OCI-LY7 (cell line): ENCODE measurements at regions not wholly inside any gene's neighbourhood (a gene's known extent, or its start where the extent isn't known, plus 50 kb on each side); places are given as distances from the start of the nearest gene placed in this dataset.

Experiments used
- BruUV-seq: library from RNA; stranded (reverse); fragments of 400-500 nt; replicated peaks from 2 replicates; lab custom pipeline; 2021; lab: Mats Ljungman, UMichigan
- CTCF ChIA-PET: fragments of 300-600 bp; sonication (Branson Sonifier 250); formaldehyde crosslinking; loops from one replicate; lab custom pipeline; 2022; ENCODE audit warnings: antibody characterized with exemption; ENCODE audit not compliant: unreplicated experiment; lab: Charles Lee
- POLR2A ChIA-PET: fragments of 300-600 bp; sonication (Branson Sonifier 250); formaldehyde crosslinking; loops from one replicate; lab custom pipeline; 2022; ENCODE audit warnings: antibody characterized with exemption; lab: Charles Lee
- DNase-seq: peaks from one replicate; pipeline ENCODE4 v3.0.0-alpha.2; 2015; ENCODE audit warnings: low spot score
- H2AFZ ChIP-seq: fragments of 200-600 bp; sonication (generic), shearing (Covaris generic); 2 replicates; pipeline ENCODE4 v1.6.1; 2014; ENCODE audit warnings: mild to moderate bottlenecking, antibody characterized with exemption, low read length, moderate library complexity
- H3K27ac ChIP-seq: fragments of 200-600 bp; sonication (generic); 2 replicates; pipeline ENCODE4 v1.5.1; 2014; ENCODE audit warnings: mixed run types, low read depth, mild to moderate bottlenecking, moderate library complexity, low read length, inconsistent platforms; ENCODE audit not compliant: poor library complexity, severe bottlenecking
- H3K36me3 ChIP-seq: fragments of 200-600 bp; sonication (generic); 2 replicates; pipeline ENCODE4 v1.6.1; 2014; ENCODE audit warnings: mild to moderate bottlenecking, antibody characterized with exemption, low read length, moderate library complexity, mixed read lengths; ENCODE audit not compliant: insufficient read depth
- H3K4me1 ChIP-seq: fragments of 200-600 bp; sonication (generic); 2 replicates; pipeline ENCODE4 v1.5.1; 2014; ENCODE audit warnings: mild to moderate bottlenecking, low read length; ENCODE audit not compliant: insufficient read depth, poor library complexity, severe bottlenecking
- H3K4me2 ChIP-seq: fragments of 200-600 bp; sonication (generic); 2 replicates; pipeline ENCODE4 v1.6.1; 2014; ENCODE audit warnings: mild to moderate bottlenecking, low read length
- H3K4me3 ChIP-seq: fragments of 200-600 bp; sonication (generic); 2 replicates; pipeline ENCODE4 v1.5.1; 2014; ENCODE audit warnings: mild to moderate bottlenecking, low read depth, low read length; ENCODE audit not compliant: poor library complexity, severe bottlenecking
- H3K79me2 ChIP-seq: fragments of 200-600 bp; sonication (generic); 2 replicates; pipeline ENCODE4 v1.6.1; 2016; ENCODE audit warnings: low read depth, mild to moderate bottlenecking, low read length, moderate library complexity, mixed read lengths; ENCODE audit not compliant: insufficient read depth
- H3K9me2 ChIP-seq: fragments of 200-600 bp; sonication (generic); 2 replicates; pipeline ENCODE4 v1.6.1; 2016; ENCODE audit warnings: mild to moderate bottlenecking, low read length, mixed read lengths; ENCODE audit not compliant: insufficient read depth
- H3K9me3 ChIP-seq: fragments of 200-600 bp; sonication (generic); 2 replicates; pipeline ENCODE4 v1.6.1; 2014; ENCODE audit warnings: mild to moderate bottlenecking, mixed run types, low read length, mixed read lengths
- H4K20me1 ChIP-seq: fragments of 200-600 bp; sonication (generic); 2 replicates; pipeline ENCODE4 v1.6.1; 2014; ENCODE audit warnings: mild to moderate bottlenecking, antibody characterized with exemption, low read length, moderate library complexity, mixed read lengths; ENCODE audit not compliant: insufficient read depth
- EZH2phosphoT487 ChIP-seq: fragments of 200-600 bp; sonication (generic); IDR thresholded peaks from 2 replicates; pipeline ENCODE4 v1.6.1; 2018; ENCODE audit warnings: low read depth, borderline replicate concordance, mild to moderate bottlenecking, mixed run types, antibody characterized with exemption, low read length, moderate library complexity, mixed read lengths
- intact Hi-C: fragments of 100-400 bp; cut with micrococcal nuclease; formaldehyde crosslinking; loops from one replicate; pipeline ENCODE4 v1.10.0; 2022; ENCODE audit not compliant: unreplicated experiment
- TF ChIP-seq, protein P1 (sequence below): fragments of 200-600 bp; sonication (generic); conservative IDR thresholded peaks from 2 replicates; pipeline ENCODE4 v1.5.1; 2014; ENCODE audit warnings: mild to moderate bottlenecking, antibody characterized with exemption, low read length, moderate library complexity, mixed read lengths

- CTCF ChIA-PET: no interaction called here
Measured at GRCh38 chrX:15191830-15192229, 78.1 kb downstream of the ASB9 start.

GRCh38 chrX:15188039-15188438 is 81.8 kb downstream of the ASB9 start:
- intact Hi-C loops: no loop called here
- TF ChIP-seq, protein P1, sequence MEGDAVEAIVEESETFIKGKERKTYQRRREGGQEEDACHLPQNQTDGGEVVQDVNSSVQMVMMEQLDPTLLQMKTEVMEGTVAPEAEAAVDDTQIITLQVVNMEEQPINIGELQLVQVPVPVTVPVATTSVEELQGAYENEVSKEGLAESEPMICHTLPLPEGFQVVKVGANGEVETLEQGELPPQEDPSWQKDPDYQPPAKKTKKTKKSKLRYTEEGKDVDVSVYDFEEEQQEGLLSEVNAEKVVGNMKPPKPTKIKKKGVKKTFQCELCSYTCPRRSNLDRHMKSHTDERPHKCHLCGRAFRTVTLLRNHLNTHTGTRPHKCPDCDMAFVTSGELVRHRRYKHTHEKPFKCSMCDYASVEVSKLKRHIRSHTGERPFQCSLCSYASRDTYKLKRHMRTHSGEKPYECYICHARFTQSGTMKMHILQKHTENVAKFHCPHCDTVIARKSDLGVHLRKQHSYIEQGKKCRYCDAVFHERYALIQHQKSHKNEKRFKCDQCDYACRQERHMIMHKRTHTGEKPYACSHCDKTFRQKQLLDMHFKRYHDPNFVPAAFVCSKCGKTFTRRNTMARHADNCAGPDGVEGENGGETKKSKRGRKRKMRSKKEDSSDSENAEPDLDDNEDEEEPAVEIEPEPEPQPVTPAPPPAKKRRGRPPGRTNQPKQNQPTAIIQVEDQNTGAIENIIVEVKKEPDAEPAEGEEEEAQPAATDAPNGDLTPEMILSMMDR: no peak
- no peak for TF ChIP-seq EZH2phosphoT487
- no peak for DNase-seq
- BruUV-seq: no TSS peak
- H2AFZ ChIP-seq: no peak overlapping the region
- no peaks in the 10 kb centered on the region for H4K20me1 ChIP-seq
- no peaks in the 10 kb centered on the region for H3K9me2 ChIP-seq
- CTCF ChIA-PET: no interaction called here
- no peaks in the 10 kb centered on the region for H3K36me3 ChIP-seq
- no peaks in the 10 kb centered on the region for H3K9me3 ChIP-seq
- H3K4me3 ChIP-seq: no peak overlapping the region
- no peaks in the 10 kb centered on the region for H3K4me1 ChIP-seq
- no peak overlapping the region for H3K4me2 ChIP-seq
- H3K79me2 ChIP-seq: no peaks in the 10 kb centered on the region
- no peak overlapping the region for H3K27ac ChIP-seq
- POLR2A ChIA-PET: no interaction called here

More at GRCh38 chrX:15191830-15192229, 78.1 kb downstream of the ASB9 start:
- POLR2A ChIA-PET: no interaction called here
- H3K4me3 ChIP-seq: no peak overlapping the region
- H3K27ac ChIP-seq: no peak overlapping the region
- no peaks in the 10 kb centered on the region for H3K36me3 ChIP-seq
- DNase-seq: no peak
- no peaks in the 10 kb centered on the region for H4K20me1 ChIP-seq
- H2AFZ ChIP-seq: no peak overlapping the region
- intact Hi-C loops: no loop called here
- no peaks in the 10 kb centered on the region for H3K79me2 ChIP-seq
- H3K9me3 ChIP-seq: no peaks in the 10 kb centered on the region
- H3K9me2 ChIP-seq: no peaks in the 10 kb centered on the region
- TF ChIP-seq EZH2phosphoT487: no peak
- TF ChIP-seq, protein P1: no peak
- no peak overlapping the region for H3K4me2 ChIP-seq
- no peaks in the 10 kb centered on the region for H3K4me1 ChIP-seq
- no TSS peak for BruUV-seq

GRCh38 chrX:15177316-15177715 is 92.6 kb downstream of the ASB9 start:
- Histone ChIP-seq H3K27ac (no peak overlapping the region), H3K36me3 (no peaks in the 10 kb centered on the region), H3K9me2 (no peaks in the 10 kb centered on the region), H2AFZ (no peak overlapping the region), H3K4me2 (no peak overlapping the region), H4K20me1 (no peaks in the 10 kb centered on the region), H3K4me1 (no peaks in the 10 kb centered on the region), H3K4me3 (no peak overlapping the region), H3K9me3 (no peaks in the 10 kb centered on the region), H3K79me2 (no peaks in the 10 kb centered on the region)
- BruUV-seq: no TSS peak
- ChIA-PET POLR2A (interaction anchor here (0.6 kb wide), 1 partner anchor 26 kb away, joined by 3 read pairs; no protein-coding TSS in a partner anchor), CTCF (no interaction called here)
- intact Hi-C loops: no loop called here
- DNase-seq: no peak
- TF ChIP-seq, protein P1: no peak
- TF ChIP-seq EZH2phosphoT487: no peak
